SK-N-SH (cell line): ENCODE measurements at regions not wholly inside any gene's neighbourhood (a gene's known extent, or its start where the extent isn't known, plus 50 kb on each side); places are given as distances from the start of the nearest gene placed in this dataset.

Source experiments
- CTCF ChIA-PET: fragments of 300-600, 350-600 bp; formaldehyde crosslinking; extraction: SDS; loops from one replicate; lab custom pipeline; 2021; lab: Yijun Ruan, JAX
- POLR2A ChIA-PET: fragments of 350-600 bp; sonication (Branson Sonifier 250); formaldehyde crosslinking; extraction: SDS; loops from one replicate; lab custom pipeline; 2020; ENCODE audit warnings: antibody characterized with exemption, inconsistent platforms; lab: Yijun Ruan, JAX
- DNase-seq: peaks from one replicate; pipeline ENCODE4 v3.0.0; 2012
- H2AFZ ChIP-seq: fragments of 200-600 bp; sonication (generic); 2 replicates; pipeline ENCODE4 v1.8.1; 2016; ENCODE audit warnings: antibody characterized with exemption, mild to moderate bottlenecking, low read depth
- H3F3A ChIP-seq: fragments of 200-600 bp; sonication (generic); replicated peaks from 2 replicates; pipeline ENCODE3; 2016; ENCODE audit warnings: antibody characterized with exemption, mild to moderate bottlenecking; ENCODE audit not compliant: insufficient read depth
- H3K27ac ChIP-seq, 2 experiments: fragments of 200-500 bp in 1 of 2; fragments of 200-600 bp in 1 of 2; sonication (Bioruptor generic) in 1 of 2; sonication (generic), shearing (Covaris generic) in 1 of 2; 2 replicates each; pipeline versions ENCODE4 v1.5.1 to v1.6.1; 2014 to 2016; ENCODE audit warnings: low read depth in 2 of 2, inconsistent platforms in 1 of 2, low read length in 1 of 2, mild to moderate bottlenecking in 1 of 2, mixed read lengths in 1 of 2
- H3K27me3 ChIP-seq: fragments of 200-600 bp; sonication (generic), shearing (Covaris generic); 2 replicates; pipeline ENCODE4 v1.6.1; 2016; ENCODE audit warnings: mixed run types; ENCODE audit not compliant: insufficient read depth
- H3K36me3 ChIP-seq, 2 experiments: fragments of 200-500 bp in 1 of 2; fragments of 200-600 bp in 1 of 2; sonication (Bioruptor generic) in 1 of 2; sonication (generic) in 1 of 2; replicated peaks in 1 of 2; 2 replicates each; pipeline versions ENCODE3 to v1.5.1; 2014 to 2016; ENCODE audit warnings: low read length in 1 of 2, mild to moderate bottlenecking in 1 of 2; ENCODE audit not compliant: insufficient read depth in 2 of 2, control insufficient read depth in 1 of 2
- H3K4me1 ChIP-seq, 2 experiments: fragments of 200-500 bp in 1 of 2; fragments of 200-600 bp in 1 of 2; sonication (Bioruptor generic) in 1 of 2; sonication (generic), shearing (Covaris generic) in 1 of 2; 2 replicates each; pipeline versions ENCODE4 v1.5.1 to v1.6.1; 2014 to 2016; ENCODE audit warnings: low read depth in 1 of 2, low read length in 1 of 2, mixed run types in 1 of 2; ENCODE audit not compliant: insufficient read depth in 2 of 2, control insufficient read depth in 1 of 2
- H3K4me2 ChIP-seq: fragments of 200-600 bp; sonication (generic), shearing (Covaris generic); 2 replicates; pipeline ENCODE4 v1.6.1; 2017; ENCODE audit warnings: mixed run types
- H3K4me3 ChIP-seq, 2 experiments: fragments of 200-500 bp in 1 of 2; fragments of 200-600 bp in 1 of 2; sonication (Bioruptor generic) in 1 of 2; sonication (generic), shearing (Covaris generic) in 1 of 2; 2 replicates each; pipeline versions ENCODE4 v1.5.1 to v1.8.1; 2014 to 2016; ENCODE audit warnings: low read depth in 2 of 2, inconsistent platforms in 1 of 2, low read length in 1 of 2, mild to moderate bottlenecking in 1 of 2, mixed read lengths in 1 of 2, moderate library complexity in 1 of 2
- H3K79me2 ChIP-seq: fragments of 200-600 bp; sonication (generic); 2 replicates; pipeline ENCODE4 v1.8.1; 2017; ENCODE audit warnings: mild to moderate bottlenecking; ENCODE audit not compliant: insufficient read depth
- H3K9ac ChIP-seq: fragments of 200-600 bp; sonication (generic); 2 replicates; pipeline ENCODE4 v1.6.1; 2017; ENCODE audit warnings: mixed run types
- H3K9me2 ChIP-seq: fragments of 200-600 bp; sonication (generic); 2 replicates; pipeline ENCODE4 v1.6.1; 2017; ENCODE audit warnings: mixed run types
- H3K9me3 ChIP-seq: fragments of 200-600 bp; sonication (generic); 2 replicates; pipeline ENCODE4 v1.6.1; 2017; ENCODE audit warnings: mixed run types, mild to moderate bottlenecking, moderate library complexity
- H4K20me1 ChIP-seq: fragments of 200-600 bp; sonication (generic); 2 replicates; pipeline ENCODE4 v1.6.1; 2017; ENCODE audit warnings: mild to moderate bottlenecking, mixed run types; ENCODE audit not compliant: insufficient read depth
- CHD2 ChIP-seq: fragments of 150-350 bp; IDR thresholded peaks from 2 replicates; pipeline ENCODE4 v1.6.1; 2018; ENCODE audit warnings: low read length; ENCODE audit not compliant: partially characterized antibody
- EP300 ChIP-seq, 2 experiments: IDR thresholded peaks; 2 replicates each; pipeline versions ENCODE4 v1.4.0 to v1.6.1; 2012; ENCODE audit warnings: borderline replicate concordance in 1 of 2, low read depth in 1 of 2, low read length in 1 of 2
- FOXJ3 ChIP-seq: sonication (generic); formaldehyde crosslinking; IDR thresholded peaks from 2 replicates; pipeline ENCODE4 v1.5.1; 2020; ENCODE audit warnings: mild to moderate bottlenecking, missing genetic modification reagents
- FOXM1 ChIP-seq: IDR thresholded peaks from 2 replicates; pipeline ENCODE4 v1.4.0; 2012; ENCODE audit warnings: low read depth, mild to moderate bottlenecking
- GABPA ChIP-seq: IDR thresholded peaks from 2 replicates; pipeline ENCODE4 v1.4.0; 2012; ENCODE audit warnings: low read depth, mild to moderate bottlenecking
- JUND ChIP-seq: IDR thresholded peaks from 2 replicates; pipeline ENCODE4 v1.4.0; 2012
- MEF2A ChIP-seq: IDR thresholded peaks from 2 replicates; pipeline ENCODE4 v1.4.0; 2012; ENCODE audit warnings: low read depth, borderline replicate concordance
- NFIC ChIP-seq: IDR thresholded peaks from 2 replicates; pipeline ENCODE4 v1.4.0; 2012; ENCODE audit warnings: borderline replicate concordance
- NRF1 ChIP-seq: IDR thresholded peaks from 2 replicates; pipeline ENCODE4 v1.6.1; 2012; ENCODE audit warnings: low read depth, mild to moderate bottlenecking, low read length
- POLR2AphosphoS5 ChIP-seq: IDR thresholded peaks from 2 replicates; pipeline ENCODE4 v1.6.1; 2012; ENCODE audit warnings: low read depth, low read length
- RFX5 ChIP-seq: IDR thresholded peaks from 2 replicates; pipeline ENCODE4 v1.6.1; 2012; ENCODE audit warnings: mild to moderate bottlenecking, improper control_type of control experiment, low read length
- SIN3A ChIP-seq: IDR thresholded peaks from 2 replicates; pipeline ENCODE4 v1.6.1; 2012; ENCODE audit warnings: low read depth, mild to moderate bottlenecking, low read length, moderate library complexity, borderline replicate concordance
- SMC3 ChIP-seq: IDR thresholded peaks from 2 replicates; pipeline ENCODE4 v1.6.1; 2012; ENCODE audit warnings: low read depth, low read length, improper control_type of control experiment
- TCF12 ChIP-seq: IDR thresholded peaks from 2 replicates; pipeline ENCODE4 v1.4.0; 2012
- USF2 ChIP-seq: fragments of 150-350 bp; IDR thresholded peaks from 2 replicates; pipeline ENCODE4 v1.6.1; 2017; ENCODE audit warnings: antibody characterized with exemption, low read length, low read depth, borderline replicate concordance
- WGBS: methylation state at CpG from one replicate; pipeline ENCODE4 v1.1.6; 2017; ENCODE audit warnings: low lambda C conversion rate; 5-methylcytosine and 5-hydroxymethylcytosine counted together
- TF ChIP-seq, protein P1 (sequence below): IDR thresholded peaks from 2 replicates; pipeline ENCODE4 v1.4.0; 2012; ENCODE audit warnings: low read depth, borderline replicate concordance
- TF ChIP-seq, protein P2 (sequence below): fragments of 150-350 bp; IDR thresholded peaks from 2 replicates; pipeline ENCODE4 v1.6.1; 2016; ENCODE audit warnings: mild to moderate bottlenecking, low read depth, low read length
- TF ChIP-seq, protein P3 (sequence below): IDR thresholded peaks from 2 replicates; pipeline ENCODE4 v1.4.0; 2012; ENCODE audit warnings: low read depth
- TF ChIP-seq, protein P4 (sequence below): IDR thresholded peaks from 2 replicates; pipeline ENCODE4 v1.4.0; 2012; ENCODE audit warnings: low read depth, borderline replicate concordance
- TF ChIP-seq, protein P5 (sequence below): IDR thresholded peaks from 2 replicates; pipeline ENCODE4 v1.6.1; 2012; ENCODE audit warnings: mild to moderate bottlenecking, low read depth, low read length, moderate library complexity

GRCh38 chr4:174041555-174042105 is 241.8 kb downstream of the FBXO8 start:
- no peak overlapping the region for H3K4me2 ChIP-seq
- H3K9me3 ChIP-seq: no peaks in the 10 kb centered on the region
- TF ChIP-seq CHD2 (no peak), JUND (no peak), MEF2A (no peak), USF2 (no peak), NFIC (no peak), TCF12 (no peak), RFX5 (no peak)
- TF ChIP-seq, protein P1, sequence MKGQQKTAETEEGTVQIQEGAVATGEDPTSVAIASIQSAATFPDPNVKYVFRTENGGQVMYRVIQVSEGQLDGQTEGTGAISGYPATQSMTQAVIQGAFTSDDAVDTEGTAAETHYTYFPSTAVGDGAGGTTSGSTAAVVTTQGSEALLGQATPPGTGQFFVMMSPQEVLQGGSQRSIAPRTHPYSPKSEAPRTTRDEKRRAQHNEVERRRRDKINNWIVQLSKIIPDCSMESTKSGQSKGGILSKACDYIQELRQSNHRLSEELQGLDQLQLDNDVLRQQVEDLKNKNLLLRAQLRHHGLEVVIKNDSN: no peak
- TF ChIP-seq, protein P2, sequence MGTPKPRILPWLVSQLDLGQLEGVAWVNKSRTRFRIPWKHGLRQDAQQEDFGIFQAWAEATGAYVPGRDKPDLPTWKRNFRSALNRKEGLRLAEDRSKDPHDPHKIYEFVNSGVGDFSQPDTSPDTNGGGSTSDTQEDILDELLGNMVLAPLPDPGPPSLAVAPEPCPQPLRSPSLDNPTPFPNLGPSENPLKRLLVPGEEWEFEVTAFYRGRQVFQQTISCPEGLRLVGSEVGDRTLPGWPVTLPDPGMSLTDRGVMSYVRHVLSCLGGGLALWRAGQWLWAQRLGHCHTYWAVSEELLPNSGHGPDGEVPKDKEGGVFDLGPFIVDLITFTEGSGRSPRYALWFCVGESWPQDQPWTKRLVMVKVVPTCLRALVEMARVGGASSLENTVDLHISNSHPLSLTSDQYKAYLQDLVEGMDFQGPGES: no peak
- TF ChIP-seq, protein P3, sequence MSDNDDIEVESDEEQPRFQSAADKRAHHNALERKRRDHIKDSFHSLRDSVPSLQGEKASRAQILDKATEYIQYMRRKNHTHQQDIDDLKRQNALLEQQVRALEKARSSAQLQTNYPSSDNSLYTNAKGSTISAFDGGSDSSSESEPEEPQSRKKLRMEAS: no peak
- no peak overlapping the region for H2AFZ ChIP-seq
- no peaks in the 10 kb centered on the region for H3K9me2 ChIP-seq
- H3K36me3 ChIP-seq: no peaks in the 10 kb centered on the region
- ChIA-PET CTCF (no interaction called here), POLR2A (no interaction called here)
- no peak overlapping the region for H3K27ac ChIP-seq
- no peak overlapping the region for H3K4me3 ChIP-seq
- no peaks in the 10 kb centered on the region for H3F3A ChIP-seq
- DNase-seq: no peak
- no peaks in the 10 kb centered on the region for H3K27me3 ChIP-seq
- H3K79me2 ChIP-seq: no peaks in the 10 kb centered on the region
- H3K9ac ChIP-seq: no peak overlapping the region
- WGBS: 84% methylated on average over 9 of the region's 9 CpGs
- peaks cover under 1 to 3% of the 10 kb centered on the region in 2 experiments; a peak in 3 of 4 replicates for H3K4me1 ChIP-seq
- no peaks in the 10 kb centered on the region for H4K20me1 ChIP-seq

- ChIA-PET CTCF (no interaction called here), POLR2A (interaction anchor here (0.6 kb wide), 1 partner anchor 206 kb away, joined by 3 read pairs; no protein-coding TSS in a partner anchor)
- no peaks in the 10 kb centered on the region for H4K20me1 ChIP-seq
- H3K79me2 ChIP-seq: no peaks in the 10 kb centered on the region
- no peak overlapping the region for H3K4me2 ChIP-seq
- no peaks in the 10 kb centered on the region for H3F3A ChIP-seq
- no peaks in the 10 kb centered on the region for H3K9me3 ChIP-seq
- DNase-seq: no peak
- no peak overlapping the region for H3K27ac ChIP-seq
- no peaks in the 10 kb centered on the region for H3K9me2 ChIP-seq
- no peak overlapping the region for H3K4me3 ChIP-seq
- no peaks in the 10 kb centered on the region for H3K36me3 ChIP-seq
- H3K27me3 ChIP-seq: no peaks in the 10 kb centered on the region
- no peak overlapping the region for H2AFZ ChIP-seq
- peaks cover 3 to 4% of the 10 kb centered on the region in 2 experiments; a peak in 3 of 4 replicates for H3K4me1 ChIP-seq
- no peak overlapping the region for H3K9ac ChIP-seq
- TF ChIP-seq GABPA: no peak
- no peak for TF ChIP-seq NRF1
- TF ChIP-seq, protein P4, sequence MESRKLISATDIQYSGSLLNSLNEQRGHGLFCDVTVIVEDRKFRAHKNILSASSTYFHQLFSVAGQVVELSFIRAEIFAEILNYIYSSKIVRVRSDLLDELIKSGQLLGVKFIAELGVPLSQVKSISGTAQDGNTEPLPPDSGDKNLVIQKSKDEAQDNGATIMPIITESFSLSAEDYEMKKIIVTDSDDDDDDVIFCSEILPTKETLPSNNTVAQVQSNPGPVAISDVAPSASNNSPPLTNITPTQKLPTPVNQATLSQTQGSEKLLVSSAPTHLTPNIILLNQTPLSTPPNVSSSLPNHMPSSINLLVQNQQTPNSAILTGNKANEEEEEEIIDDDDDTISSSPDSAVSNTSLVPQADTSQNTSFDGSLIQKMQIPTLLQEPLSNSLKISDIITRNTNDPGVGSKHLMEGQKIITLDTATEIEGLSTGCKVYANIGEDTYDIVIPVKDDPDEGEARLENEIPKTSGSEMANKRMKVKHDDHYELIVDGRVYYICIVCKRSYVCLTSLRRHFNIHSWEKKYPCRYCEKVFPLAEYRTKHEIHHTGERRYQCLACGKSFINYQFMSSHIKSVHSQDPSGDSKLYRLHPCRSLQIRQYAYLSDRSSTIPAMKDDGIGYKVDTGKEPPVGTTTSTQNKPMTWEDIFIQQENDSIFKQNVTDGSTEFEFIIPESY: no peak
- TF ChIP-seq SMC3: no peak
- no peak for TF ChIP-seq POLR2AphosphoS5
- TF ChIP-seq EP300 (IDR thresholded peaks at IDR 0.05; ENCODE audit: borderline replicate concordance in 1 of 2, low read depth in 1 of 2, low read length in 1 of 2): no peak
- no peak for TF ChIP-seq SIN3A
- TF ChIP-seq, protein P5, sequence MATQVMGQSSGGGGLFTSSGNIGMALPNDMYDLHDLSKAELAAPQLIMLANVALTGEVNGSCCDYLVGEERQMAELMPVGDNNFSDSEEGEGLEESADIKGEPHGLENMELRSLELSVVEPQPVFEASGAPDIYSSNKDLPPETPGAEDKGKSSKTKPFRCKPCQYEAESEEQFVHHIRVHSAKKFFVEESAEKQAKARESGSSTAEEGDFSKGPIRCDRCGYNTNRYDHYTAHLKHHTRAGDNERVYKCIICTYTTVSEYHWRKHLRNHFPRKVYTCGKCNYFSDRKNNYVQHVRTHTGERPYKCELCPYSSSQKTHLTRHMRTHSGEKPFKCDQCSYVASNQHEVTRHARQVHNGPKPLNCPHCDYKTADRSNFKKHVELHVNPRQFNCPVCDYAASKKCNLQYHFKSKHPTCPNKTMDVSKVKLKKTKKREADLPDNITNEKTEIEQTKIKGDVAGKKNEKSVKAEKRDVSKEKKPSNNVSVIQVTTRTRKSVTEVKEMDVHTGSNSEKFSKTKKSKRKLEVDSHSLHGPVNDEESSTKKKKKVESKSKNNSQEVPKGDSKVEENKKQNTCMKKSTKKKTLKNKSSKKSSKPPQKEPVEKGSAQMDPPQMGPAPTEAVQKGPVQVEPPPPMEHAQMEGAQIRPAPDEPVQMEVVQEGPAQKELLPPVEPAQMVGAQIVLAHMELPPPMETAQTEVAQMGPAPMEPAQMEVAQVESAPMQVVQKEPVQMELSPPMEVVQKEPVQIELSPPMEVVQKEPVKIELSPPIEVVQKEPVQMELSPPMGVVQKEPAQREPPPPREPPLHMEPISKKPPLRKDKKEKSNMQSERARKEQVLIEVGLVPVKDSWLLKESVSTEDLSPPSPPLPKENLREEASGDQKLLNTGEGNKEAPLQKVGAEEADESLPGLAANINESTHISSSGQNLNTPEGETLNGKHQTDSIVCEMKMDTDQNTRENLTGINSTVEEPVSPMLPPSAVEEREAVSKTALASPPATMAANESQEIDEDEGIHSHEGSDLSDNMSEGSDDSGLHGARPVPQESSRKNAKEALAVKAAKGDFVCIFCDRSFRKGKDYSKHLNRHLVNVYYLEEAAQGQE: no peak
- TF ChIP-seq RFX5: no peak
- TF ChIP-seq NFIC: no peak
- TF ChIP-seq FOXM1: no peak
- TF ChIP-seq FOXJ3 (CRISPR knock-in tag): no peak
- no peak for TF ChIP-seq JUND
Measured at GRCh38 chr4:174040287-174040686, 243.2 kb downstream of the FBXO8 start.
